ENCODE measurements at regions not wholly inside any gene's neighbourhood (a gene's known extent, or its start where the extent isn't known, plus 50 kb on each side); places are given as distances from the start of the nearest gene placed in this dataset.

DNA sequence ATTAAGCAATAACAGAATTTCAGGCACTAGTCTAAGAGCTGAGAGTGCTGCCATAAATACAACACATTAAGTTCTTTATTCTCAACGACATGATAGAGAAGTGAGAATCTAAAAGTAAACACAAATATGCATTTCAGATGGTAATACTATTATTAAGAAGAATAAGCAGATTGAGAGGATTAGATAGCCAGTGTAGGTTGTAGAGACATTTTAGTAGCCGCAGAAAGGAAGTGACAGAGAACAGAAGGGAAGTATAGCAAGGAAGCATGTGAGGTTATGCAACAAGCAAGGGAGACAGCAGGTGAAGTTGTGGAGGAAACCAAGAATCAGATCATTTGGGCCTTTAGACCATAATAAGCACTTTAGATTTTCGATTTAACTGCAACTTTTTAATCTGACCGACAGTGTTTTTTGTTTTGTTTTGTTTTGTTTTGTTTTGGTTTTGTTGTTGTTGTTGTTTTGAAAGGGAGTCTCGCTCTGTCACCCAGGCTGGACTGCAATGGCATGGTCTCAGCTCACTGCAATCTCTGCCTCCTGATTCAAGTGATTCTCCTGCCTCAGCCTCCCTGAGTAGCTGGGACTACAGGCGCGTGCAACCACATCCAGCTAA, 737.0 kb upstream of the ADGRB3 start:
- DNase-seq, result no peak
- no peaks in the 10 kb centered on the region for H3K36me3 Mint-ChIP-seq (ENCODE audit: low read depth)
- H3K9me3 ChIP-seq (ENCODE audit: control insufficient read depth, low read length, poor library complexity, severe bottlenecking), result no peaks in the 10 kb centered on the region
- H3K27ac Mint-ChIP-seq, result no peak overlapping the region
- H3K4me1 Mint-ChIP-seq, result no peaks in the 10 kb centered on the region
- H3K4me3 Mint-ChIP-seq, result no peak overlapping the region
- H3K27me3 Mint-ChIP-seq, result no peaks in the 10 kb centered on the region
- no peak for ATAC-seq

- H3K4me3 Mint-ChIP-seq, result no peak overlapping the region
- no peaks in the 10 kb centered on the region for H3K36me3 Mint-ChIP-seq (ENCODE audit: low read depth)
Observed at GRCh38 chr6:67896476-67896875, 738.6 kb upstream of the ADGRB3 start.

GRCh38 chr6:67889682-67889995, 745.4 kb upstream of the ADGRB3 start:
- no peak overlapping the region for H3K27ac Mint-ChIP-seq
- no peak for ATAC-seq
- H3K4me1 Mint-ChIP-seq, result no peaks in the 10 kb centered on the region
- no peak for DNase-seq
- no peaks in the 10 kb centered on the region for H3K9me3 ChIP-seq (ENCODE audit: control insufficient read depth, low read length, poor library complexity, severe bottlenecking)
- no peak overlapping the region for H3K4me3 Mint-ChIP-seq
- no peaks in the 10 kb centered on the region for H3K36me3 Mint-ChIP-seq (ENCODE audit: low read depth)
- H3K27me3 Mint-ChIP-seq, result no peaks in the 10 kb centered on the region

More at GRCh38 chr6:67896476-67896875, 738.6 kb upstream of the ADGRB3 start:
- DNase-seq (no peak), ATAC-seq (no peak)
- Mint-ChIP-seq H3K27me3 (no peaks in the 10 kb centered on the region), H3K27ac (no peak overlapping the region), H3K4me1 (no peaks in the 10 kb centered on the region)
- no peaks in the 10 kb centered on the region for H3K9me3 ChIP-seq (ENCODE audit: control insufficient read depth, low read length, poor library complexity, severe bottlenecking)

DNA sequence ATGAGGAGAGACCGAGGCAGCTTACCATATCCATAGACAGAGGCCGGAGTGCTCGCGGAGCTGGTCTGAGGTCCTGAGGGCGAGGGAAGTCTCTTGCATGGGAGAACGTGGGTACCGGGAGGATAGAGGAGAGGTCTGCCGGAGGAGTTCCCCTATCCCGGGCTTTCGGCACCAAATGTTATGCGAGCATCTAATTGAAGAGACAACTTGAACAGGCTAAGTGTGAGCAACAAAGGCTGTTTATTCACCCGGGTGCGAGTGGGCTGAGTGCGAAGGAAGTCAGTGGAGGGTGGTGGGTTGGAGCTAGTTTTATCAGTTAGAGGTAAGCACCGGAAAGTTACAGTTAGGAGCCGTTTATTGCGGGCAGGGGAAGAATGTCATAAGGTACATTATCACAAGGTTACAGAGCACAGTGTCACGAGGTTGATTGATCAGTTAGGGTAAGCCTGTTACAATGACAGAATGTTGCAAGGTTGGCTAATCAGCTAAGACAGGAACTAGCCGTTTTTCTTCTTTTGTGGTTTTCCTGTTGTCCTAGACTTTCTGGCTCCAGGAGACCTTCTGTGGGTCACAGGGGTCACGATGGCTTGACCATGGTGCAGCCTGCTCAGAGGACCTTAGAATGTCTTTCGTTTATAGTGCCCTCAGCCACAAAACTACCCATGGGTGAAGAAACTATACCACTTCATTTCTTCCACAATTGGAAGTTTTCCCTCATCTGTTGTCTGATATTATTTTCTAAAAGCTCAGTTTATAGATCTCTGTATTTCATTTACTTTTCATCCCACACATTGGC, 746.0 kb upstream of the ADGRB3 start:
- ATAC-seq, result no peak
- no peaks in the 10 kb centered on the region for H3K27me3 Mint-ChIP-seq
- no peak overlapping the region for H3K27ac Mint-ChIP-seq
- no peak overlapping the region for H3K4me3 Mint-ChIP-seq
- no peaks in the 10 kb centered on the region for H3K4me1 Mint-ChIP-seq
- H3K9me3 ChIP-seq (ENCODE audit: control insufficient read depth, low read length, poor library complexity, severe bottlenecking), result no peaks in the 10 kb centered on the region
- no peak for DNase-seq
- no peaks in the 10 kb centered on the region for H3K36me3 Mint-ChIP-seq (ENCODE audit: low read depth)

GRCh38 chr6:67888546-67888885, 746.6 kb upstream of the ADGRB3 start:
- DNase-seq (no peak), ATAC-seq (no peak)
- Mint-ChIP-seq H3K36me3 (ENCODE audit: low read depth) (no peaks in the 10 kb centered on the region), H3K27ac (no peak overlapping the region), H3K4me1 (no peaks in the 10 kb centered on the region), H3K4me3 (no peak overlapping the region), H3K27me3 (no peaks in the 10 kb centered on the region)
- no peaks in the 10 kb centered on the region for H3K9me3 ChIP-seq (ENCODE audit: control insufficient read depth, low read length, poor library complexity, severe bottlenecking)

- Mint-ChIP-seq H3K27me3 (no peaks in the 10 kb centered on the region), H3K4me3 (no peak overlapping the region), H3K36me3 (ENCODE audit: low read depth) (no peaks in the 10 kb centered on the region), H3K27ac (no peak overlapping the region), H3K4me1 (no peaks in the 10 kb centered on the region)
- H3K9me3 ChIP-seq (ENCODE audit: control insufficient read depth, low read length, poor library complexity, severe bottlenecking), result no peaks in the 10 kb centered on the region
- no peak for DNase-seq
- ATAC-seq, result no peak
Observed at GRCh38 chr6:67887747-67888545, 747.1 kb upstream of the ADGRB3 start.

DNA sequence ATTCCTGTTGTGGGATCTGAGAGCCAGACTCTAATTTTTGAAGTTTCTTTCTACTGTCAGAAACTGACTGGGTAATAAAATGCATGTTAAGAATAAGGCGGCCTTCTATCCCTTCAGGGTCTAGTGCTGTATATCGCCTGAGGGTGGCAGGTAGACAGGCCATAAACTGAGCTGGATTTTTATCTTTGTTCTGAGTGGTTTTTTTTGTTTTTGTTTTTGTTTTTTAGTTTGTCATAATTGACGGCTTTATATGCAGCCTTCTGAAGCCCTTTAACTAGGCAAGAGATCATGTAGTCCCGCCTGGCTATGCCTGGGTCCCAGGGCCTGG, 747.7 kb upstream of the ADGRB3 start:
- ATAC-seq (no peak), DNase-seq (no peak)
- Mint-ChIP-seq H3K27me3 (no peaks in the 10 kb centered on the region), H3K4me1 (no peaks in the 10 kb centered on the region), H3K27ac (no peak overlapping the region), H3K4me3 (no peak overlapping the region), H3K36me3 (ENCODE audit: low read depth) (no peaks in the 10 kb centered on the region)
- no peaks in the 10 kb centered on the region for H3K9me3 ChIP-seq (ENCODE audit: control insufficient read depth, low read length, poor library complexity, severe bottlenecking)

DNA sequence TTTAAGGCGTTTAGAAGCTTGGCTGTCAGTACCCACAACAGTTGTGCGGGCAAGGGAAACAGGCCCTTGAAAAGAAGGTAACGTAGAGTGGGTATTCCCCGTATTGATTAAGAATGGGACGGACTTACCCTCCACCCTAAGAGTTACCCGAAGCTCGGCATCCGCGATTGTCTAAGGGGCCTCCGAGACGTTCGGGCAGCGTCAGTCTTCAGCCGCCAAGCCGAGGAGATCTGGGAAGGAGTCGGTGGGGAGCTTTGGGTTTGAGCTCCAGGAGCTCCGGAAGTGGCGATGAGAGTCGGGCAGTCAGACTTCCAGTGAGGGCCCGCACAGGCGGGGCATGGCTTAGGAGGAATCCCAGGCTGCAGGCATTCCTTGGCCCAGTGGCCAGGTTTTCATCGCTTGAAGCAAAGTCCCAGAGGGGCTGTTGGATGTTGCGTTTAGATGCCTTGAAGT, 748.2 kb upstream of the ADGRB3 start:
- H3K36me3 Mint-ChIP-seq (ENCODE audit: low read depth), result no peaks in the 10 kb centered on the region
- H3K27ac Mint-ChIP-seq, result no peak overlapping the region
- H3K4me3 Mint-ChIP-seq, result no peak overlapping the region
- H3K27me3 Mint-ChIP-seq, result no peaks in the 10 kb centered on the region
- DNase-seq (no peak), ATAC-seq (no peak)
- no peaks in the 10 kb centered on the region for H3K4me1 Mint-ChIP-seq
- no peaks in the 10 kb centered on the region for H3K9me3 ChIP-seq (ENCODE audit: control insufficient read depth, low read length, poor library complexity, severe bottlenecking)

DNA sequence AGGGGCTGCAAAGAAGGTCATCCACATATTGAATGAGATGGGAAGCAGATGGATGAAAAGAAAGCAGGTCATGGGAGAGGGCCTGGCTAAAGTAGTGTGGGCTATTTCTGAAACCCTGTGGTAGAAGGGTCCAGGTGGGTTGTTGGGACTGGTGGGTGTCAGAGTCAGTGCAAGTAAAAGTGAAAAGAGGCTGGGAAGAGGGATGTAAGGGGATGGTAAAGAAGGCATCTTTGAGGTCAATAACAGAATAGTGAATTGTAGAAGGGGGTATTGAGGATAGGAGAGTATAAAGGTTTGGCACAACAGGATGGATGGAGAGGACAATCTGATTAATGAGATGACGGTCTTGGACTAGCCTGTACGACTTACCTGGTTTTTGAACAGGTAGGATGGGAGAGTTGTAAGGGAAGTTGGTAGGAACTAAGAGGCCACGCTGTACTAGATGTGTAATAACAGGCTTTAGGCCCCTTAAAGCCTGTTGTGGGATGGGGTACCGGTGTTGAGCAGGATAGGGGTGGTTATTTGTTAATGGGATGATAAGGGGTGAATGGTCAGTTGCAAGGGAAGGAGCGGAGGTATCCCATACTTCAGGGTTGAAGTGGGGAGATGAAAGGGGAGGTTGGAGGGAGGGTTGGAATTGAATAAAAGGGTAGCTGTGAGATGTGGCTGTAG, 748.9 kb upstream of the ADGRB3 start:
- no peaks in the 10 kb centered on the region for H3K27me3 Mint-ChIP-seq
- no peak overlapping the region for H3K4me3 Mint-ChIP-seq
- no peaks in the 10 kb centered on the region for H3K4me1 Mint-ChIP-seq
- no peaks in the 10 kb centered on the region for H3K36me3 Mint-ChIP-seq (ENCODE audit: low read depth)
- H3K27ac Mint-ChIP-seq, result no peak overlapping the region
- DNase-seq, result no peak
- no peaks in the 10 kb centered on the region for H3K9me3 ChIP-seq (ENCODE audit: control insufficient read depth, low read length, poor library complexity, severe bottlenecking)
- ATAC-seq, result no peak

- no peak overlapping the region for H3K27ac Mint-ChIP-seq
- ATAC-seq (no peak), DNase-seq (no peak)
- H3K4me1 Mint-ChIP-seq, result no peaks in the 10 kb centered on the region
- H3K4me3 Mint-ChIP-seq, result no peak overlapping the region
- H3K27me3 Mint-ChIP-seq, result no peaks in the 10 kb centered on the region
- H3K9me3 ChIP-seq (ENCODE audit: control insufficient read depth, low read length, poor library complexity, severe bottlenecking), result no peaks in the 10 kb centered on the region
- no peaks in the 10 kb centered on the region for H3K36me3 Mint-ChIP-seq (ENCODE audit: low read depth)
Observed at GRCh38 chr6:67885081-67886033, 749.7 kb upstream of the ADGRB3 start.

DNA sequence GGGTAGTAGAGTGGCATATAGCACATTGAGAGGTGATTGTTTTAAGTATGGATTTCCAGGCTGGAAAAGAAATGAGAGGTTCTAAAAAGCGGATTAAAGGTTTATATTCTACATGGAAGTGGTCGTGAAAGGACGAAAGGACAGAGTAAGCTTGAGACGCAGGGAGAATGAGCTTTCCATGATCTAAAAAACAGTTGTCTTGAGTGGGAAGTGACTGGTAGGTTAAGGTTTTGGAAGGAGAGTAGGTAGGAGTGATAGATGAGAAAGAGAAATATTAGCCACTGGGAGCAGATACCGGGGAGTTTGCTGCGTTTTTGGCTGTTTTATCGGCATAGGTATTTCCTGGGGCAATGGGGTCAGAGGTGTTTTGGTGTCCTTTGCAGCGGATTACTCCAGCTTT, 750.6 kb upstream of the ADGRB3 start:
- H3K36me3 Mint-ChIP-seq (ENCODE audit: low read depth), result no peaks in the 10 kb centered on the region
- ATAC-seq (no peak), DNase-seq (no peak)
- no peaks in the 10 kb centered on the region for H3K9me3 ChIP-seq (ENCODE audit: control insufficient read depth, low read length, poor library complexity, severe bottlenecking)
- H3K4me1 Mint-ChIP-seq, result no peaks in the 10 kb centered on the region
- H3K27me3 Mint-ChIP-seq, result no peaks in the 10 kb centered on the region
- H3K4me3 Mint-ChIP-seq, result no peak overlapping the region
- no peak overlapping the region for H3K27ac Mint-ChIP-seq

- Mint-ChIP-seq H3K27ac (no peak overlapping the region), H3K4me3 (no peak overlapping the region), H3K36me3 (ENCODE audit: low read depth) (no peaks in the 10 kb centered on the region), H3K27me3 (no peaks in the 10 kb centered on the region), H3K4me1 (no peaks in the 10 kb centered on the region)
- DNase-seq (no peak), ATAC-seq (no peak)
- H3K9me3 ChIP-seq (ENCODE audit: control insufficient read depth, low read length, poor library complexity, severe bottlenecking), result no peaks in the 10 kb centered on the region
Observed at GRCh38 chr6:67883500-67884366, 751.3 kb upstream of the ADGRB3 start.

Measured in T-helper 17 cell (primary cell).